CD4-positive, alpha-beta T cell (primary cell): ENCODE measurements at regions not wholly inside any gene's neighbourhood (a gene's known extent, or its start where the extent isn't known, plus 50 kb on each side); places are given as distances from the start of the nearest gene placed in this dataset.

Source experiments
- ATAC-seq: fragments of 200-7000 bp; cut with Tn5 transposase; one replicate; pipeline ENCODE4 v1.10.0; 2022; ENCODE audit warnings: mild to moderate bottlenecking; ENCODE audit not compliant: poor library complexity
- CTCF ChIA-PET: fragments of 350-600 bp; sonication (Branson Sonifier 250); formaldehyde crosslinking; loops from one replicate; lab custom pipeline; 2021; ENCODE audit warnings: antibody characterized with exemption, inconsistent platforms; lab: Charles Lee
- POLR2A ChIA-PET: fragments of 350-600 bp; sonication (Branson Sonifier 250); formaldehyde crosslinking; loops from one replicate; lab custom pipeline; 2021; ENCODE audit warnings: antibody characterized with exemption, inconsistent platforms; lab: Charles Lee
- DNase-seq, 14 experiments: peaks; one replicate each; pipeline ENCODE4 v3.0.0-alpha.2; 2013 to 2020; ENCODE audit warnings: mixed read lengths in 2 of 14
- H3K27ac ChIP-seq, 2 donors: one replicate each; pipeline versions ENCODE4 v1.5.1 to v1.7.0; 2013; ENCODE audit warnings: low read length in 2 of 2, low read depth in 1 of 2, mild to moderate bottlenecking in 1 of 2
- H3K27me3 ChIP-seq, 2 experiments: 1 replicate in 1 of 2; 2 replicates in 1 of 2; pipeline versions ENCODE4 v1.6.1 to v1.7.0; 2013; ENCODE audit warnings: low read length in 2 of 2, control low read depth in 1 of 2, mild to moderate bottlenecking in 1 of 2, moderate library complexity in 1 of 2; ENCODE audit not compliant: insufficient read depth in 2 of 2, control insufficient read depth in 1 of 2
- H3K36me3 ChIP-seq: one replicate; pipeline ENCODE4 v1.6.1; 2013; ENCODE audit warnings: low read length, control low read depth; ENCODE audit not compliant: insufficient read depth
- H3K4me1 ChIP-seq: one replicate; pipeline ENCODE4 v1.6.1; 2013; ENCODE audit warnings: low read length, control low read depth; ENCODE audit not compliant: insufficient read depth
- H3K4me3 ChIP-seq: one replicate; pipeline ENCODE4 v1.5.1; 2013; ENCODE audit warnings: mild to moderate bottlenecking, low read length, moderate library complexity
- H3K9me3 ChIP-seq, 2 experiments: 1 replicate in 1 of 2; 2 replicates in 1 of 2; pipeline versions ENCODE4 v1.6.1 to v1.7.0; 2013; ENCODE audit warnings: low read length in 2 of 2, mild to moderate bottlenecking in 2 of 2, control low read depth in 1 of 2, moderate library complexity in 1 of 2; ENCODE audit not compliant: control insufficient read depth in 1 of 2, insufficient read depth in 1 of 2
- H3K27ac Mint-ChIP-seq: one replicate; pipeline ENCODE4 v1.8.0; 2020; ENCODE audit warnings: mixed read lengths
- H3K27me3 Mint-ChIP-seq: one replicate; pipeline ENCODE4 v1.8.0; 2021; ENCODE audit warnings: mixed read lengths
- H3K36me3 Mint-ChIP-seq: one replicate; pipeline ENCODE4 v1.8.0; 2021; ENCODE audit warnings: low read depth, mixed read lengths
- H3K4me1 Mint-ChIP-seq: one replicate; pipeline ENCODE4 v1.8.0; 2021; ENCODE audit warnings: low read depth, mixed read lengths
- H3K4me3 Mint-ChIP-seq: one replicate; pipeline ENCODE4 v1.8.0; 2020; ENCODE audit warnings: mild to moderate bottlenecking, mixed read lengths
- H3K9me3 Mint-ChIP-seq: one replicate; pipeline ENCODE4 v1.8.0; 2020; ENCODE audit warnings: mixed read lengths
- intact Hi-C, 2 experiments: fragments of 100-400 bp; cut with DNase I in 1 of 2; cut with micrococcal nuclease in 1 of 2; formaldehyde crosslinking; loops; one replicate each; pipeline versions ENCODE4 v1.15.1 to v1.9.0; 2023 to 2025; cut with DNase I, micrococcal nuclease
- TF ChIP-seq, protein P1 (sequence below): fragments of 200-600 bp; IDR thresholded peaks from one replicate; pipeline ENCODE4 v1.8.0; 2022; ENCODE audit warnings: antibody characterized with exemption, mild to moderate bottlenecking

DNA sequence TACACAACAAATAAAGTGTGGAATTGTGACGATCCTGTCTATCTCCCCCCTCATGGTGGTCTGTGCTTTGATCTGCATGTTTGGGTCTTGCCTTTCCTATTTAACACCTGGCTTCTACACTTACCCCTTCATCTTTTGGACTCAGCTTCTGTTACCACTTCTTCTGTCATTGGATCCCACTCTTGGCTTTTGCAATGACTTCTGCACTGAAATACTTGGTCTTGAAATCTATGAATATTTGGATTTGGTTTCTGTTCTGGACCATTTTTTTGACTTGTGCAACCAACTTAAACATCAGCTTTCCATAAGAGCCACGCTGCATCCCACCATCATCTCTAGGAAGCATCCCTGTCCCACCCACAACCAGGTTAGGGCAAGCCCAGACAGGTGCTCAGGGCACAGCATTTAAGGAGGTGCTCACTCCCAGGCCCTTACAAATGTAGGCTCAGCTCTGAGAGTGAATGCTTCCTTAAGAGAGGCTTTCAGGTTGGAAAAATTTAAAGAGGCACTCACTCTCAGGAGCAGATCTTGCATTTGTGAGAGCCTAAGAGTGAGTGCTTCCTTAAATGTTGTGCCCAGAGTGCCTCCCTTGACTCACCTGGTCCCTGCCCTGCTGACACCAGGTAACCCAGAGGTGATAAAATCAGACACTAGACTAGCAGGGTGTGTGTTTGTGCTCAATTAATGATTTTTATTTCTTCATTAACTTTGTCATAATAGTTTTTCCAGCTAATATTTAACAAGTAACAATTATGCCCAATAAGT lies 124.5 kb upstream of the SH3BP4 start:
- Histone ChIP-seq H3K4me3 (no peak overlapping the region), H3K27me3 (no peaks in the 10 kb centered on the region), H3K9me3 (no peaks in the 10 kb centered on the region), H3K27ac (no peak overlapping the region), H3K4me1 (no peaks in the 10 kb centered on the region), H3K36me3 (no peaks in the 10 kb centered on the region)
- ChIA-PET CTCF (no interaction called here), POLR2A (no interaction called here)
- Mint-ChIP-seq H3K27me3 (no peaks in the 10 kb centered on the region), H3K36me3 (no peaks in the 10 kb centered on the region), H3K4me3 (no peak overlapping the region), H3K27ac (no peak overlapping the region), H3K9me3 (no peaks in the 10 kb centered on the region), H3K4me1 (no peaks in the 10 kb centered on the region)
- intact Hi-C loops, result no loop called here
- TF ChIP-seq, protein P1, sequence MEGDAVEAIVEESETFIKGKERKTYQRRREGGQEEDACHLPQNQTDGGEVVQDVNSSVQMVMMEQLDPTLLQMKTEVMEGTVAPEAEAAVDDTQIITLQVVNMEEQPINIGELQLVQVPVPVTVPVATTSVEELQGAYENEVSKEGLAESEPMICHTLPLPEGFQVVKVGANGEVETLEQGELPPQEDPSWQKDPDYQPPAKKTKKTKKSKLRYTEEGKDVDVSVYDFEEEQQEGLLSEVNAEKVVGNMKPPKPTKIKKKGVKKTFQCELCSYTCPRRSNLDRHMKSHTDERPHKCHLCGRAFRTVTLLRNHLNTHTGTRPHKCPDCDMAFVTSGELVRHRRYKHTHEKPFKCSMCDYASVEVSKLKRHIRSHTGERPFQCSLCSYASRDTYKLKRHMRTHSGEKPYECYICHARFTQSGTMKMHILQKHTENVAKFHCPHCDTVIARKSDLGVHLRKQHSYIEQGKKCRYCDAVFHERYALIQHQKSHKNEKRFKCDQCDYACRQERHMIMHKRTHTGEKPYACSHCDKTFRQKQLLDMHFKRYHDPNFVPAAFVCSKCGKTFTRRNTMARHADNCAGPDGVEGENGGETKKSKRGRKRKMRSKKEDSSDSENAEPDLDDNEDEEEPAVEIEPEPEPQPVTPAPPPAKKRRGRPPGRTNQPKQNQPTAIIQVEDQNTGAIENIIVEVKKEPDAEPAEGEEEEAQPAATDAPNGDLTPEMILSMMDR, result no peak
- no peak for ATAC-seq
- DNase-seq, result no peak

DNA sequence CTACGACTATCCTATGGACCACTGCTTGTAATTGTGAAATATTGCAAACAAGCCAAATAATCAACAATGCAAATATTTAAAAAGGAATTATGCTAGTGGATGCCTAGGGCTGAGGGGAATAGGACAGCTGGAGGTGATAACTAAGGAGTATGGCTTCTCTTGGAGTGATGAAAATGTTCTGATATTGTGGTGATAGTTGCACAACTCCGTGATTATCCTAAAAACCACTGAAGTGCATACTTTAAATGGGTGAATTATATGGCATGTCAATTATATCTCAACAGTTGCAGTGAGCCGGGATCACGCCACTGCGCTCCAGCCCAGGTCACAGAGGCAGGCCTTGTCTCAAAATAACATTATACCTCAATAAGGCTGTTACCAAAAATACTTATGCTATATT lies 125.1 kb upstream of the SH3BP4 start:
- H3K9me3 Mint-ChIP-seq, result no peaks in the 10 kb centered on the region
- intact Hi-C loops, result no loop called here
- CTCF ChIA-PET, result no interaction called here
- H3K36me3 Mint-ChIP-seq, result no peaks in the 10 kb centered on the region
- Histone ChIP-seq H3K27me3 (no peaks in the 10 kb centered on the region), H3K4me3 (no peak overlapping the region), H3K4me1 (no peaks in the 10 kb centered on the region), H3K9me3 (no peaks in the 10 kb centered on the region), H3K27ac (no peak overlapping the region), H3K36me3 (no peaks in the 10 kb centered on the region)
- POLR2A ChIA-PET, result no interaction called here
- H3K27me3 Mint-ChIP-seq, result no peaks in the 10 kb centered on the region
- TF ChIP-seq, protein P1, result no peak
- H3K4me1 Mint-ChIP-seq, result no peaks in the 10 kb centered on the region
- no peak overlapping the region for H3K27ac Mint-ChIP-seq
- DNase-seq, result no peak
- ATAC-seq, result no peak
- H3K4me3 Mint-ChIP-seq, result no peak overlapping the region

DNA sequence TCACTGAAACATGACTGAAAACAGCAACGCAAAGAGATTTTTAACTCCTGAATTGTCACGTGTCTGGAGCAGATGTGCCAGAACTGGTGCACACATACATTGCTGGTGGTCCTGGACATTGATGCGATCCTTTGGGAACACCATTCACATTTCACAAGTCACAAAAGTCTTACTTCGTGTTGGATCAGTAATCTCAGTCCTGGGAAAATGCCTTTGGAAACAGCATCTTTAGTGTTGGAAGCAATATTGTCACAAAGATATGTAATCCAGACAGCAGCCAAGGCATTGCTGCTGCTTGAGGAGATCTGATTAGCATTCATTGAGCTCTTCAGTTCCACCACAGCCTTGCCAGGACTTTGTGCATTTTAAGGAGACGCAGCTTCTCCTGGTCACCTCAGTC lies 126.2 kb upstream of the SH3BP4 start:
- CTCF ChIA-PET, result no interaction called here
- POLR2A ChIA-PET, result no interaction called here
- TF ChIP-seq, protein P1, result no peak

More for the DNA sequence above, 126.2 kb upstream of the SH3BP4 start:
- Mint-ChIP-seq H3K27ac (no peak overlapping the region), H3K4me3 (no peak overlapping the region), H3K27me3 (no peaks in the 10 kb centered on the region), H3K36me3 (no peaks in the 10 kb centered on the region), H3K4me1 (no peaks in the 10 kb centered on the region), H3K9me3 (no peaks in the 10 kb centered on the region)
- Histone ChIP-seq H3K27ac (no peak overlapping the region), H3K4me3 (no peak overlapping the region), H3K27me3 (peaks cover 0 to 4% of the 10 kb centered on the region in 2 experiments), H3K36me3 (no peaks in the 10 kb centered on the region), H3K4me1 (no peaks in the 10 kb centered on the region), H3K9me3 (no peaks in the 10 kb centered on the region)
- intact Hi-C loops, result no loop called here
- DNase-seq (no peak), ATAC-seq (no peak)
